GM12875 (cell line): ENCODE measurements at regions not wholly inside any gene's neighbourhood (a gene's known extent, or its start where the extent isn't known, plus 50 kb on each side); places are given as distances from the start of the nearest gene placed in this dataset.

Experiments
- H3K4me3 ChIP-seq: one replicate; pipeline ENCODE4 v1.5.1; 2011; ENCODE audit warnings: low read depth, low read length, control low read depth
- TF ChIP-seq, protein P1 (sequence below): IDR thresholded peaks from 2 replicates; pipeline ENCODE4 v1.5.1; 2011; ENCODE audit warnings: low read depth, mild to moderate bottlenecking, control low read depth, inconsistent platforms, low read length, moderate library complexity, borderline replicate concordance; ENCODE audit not compliant: insufficient read depth

DNA sequence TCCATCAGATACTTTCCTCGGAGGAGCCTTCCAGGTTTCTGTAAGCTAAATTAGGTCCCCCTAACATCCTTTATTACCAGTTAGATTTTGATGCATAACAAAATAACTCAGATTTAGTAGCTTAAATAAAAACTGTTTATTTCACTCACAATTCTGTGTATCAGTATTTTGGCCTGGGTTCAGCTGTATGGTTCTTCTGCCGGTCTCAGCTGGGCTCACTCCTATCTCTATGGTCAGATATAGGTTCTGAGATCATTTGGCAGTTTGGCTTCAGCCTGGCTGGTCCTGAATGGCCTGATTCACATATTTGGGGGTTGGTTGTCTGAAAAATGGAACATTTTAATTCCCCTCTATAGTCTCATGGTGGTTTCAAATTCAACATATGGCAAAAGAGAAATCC, 1125.3 kb downstream of the TBL1XR1 start:
- TF ChIP-seq, protein P1, sequence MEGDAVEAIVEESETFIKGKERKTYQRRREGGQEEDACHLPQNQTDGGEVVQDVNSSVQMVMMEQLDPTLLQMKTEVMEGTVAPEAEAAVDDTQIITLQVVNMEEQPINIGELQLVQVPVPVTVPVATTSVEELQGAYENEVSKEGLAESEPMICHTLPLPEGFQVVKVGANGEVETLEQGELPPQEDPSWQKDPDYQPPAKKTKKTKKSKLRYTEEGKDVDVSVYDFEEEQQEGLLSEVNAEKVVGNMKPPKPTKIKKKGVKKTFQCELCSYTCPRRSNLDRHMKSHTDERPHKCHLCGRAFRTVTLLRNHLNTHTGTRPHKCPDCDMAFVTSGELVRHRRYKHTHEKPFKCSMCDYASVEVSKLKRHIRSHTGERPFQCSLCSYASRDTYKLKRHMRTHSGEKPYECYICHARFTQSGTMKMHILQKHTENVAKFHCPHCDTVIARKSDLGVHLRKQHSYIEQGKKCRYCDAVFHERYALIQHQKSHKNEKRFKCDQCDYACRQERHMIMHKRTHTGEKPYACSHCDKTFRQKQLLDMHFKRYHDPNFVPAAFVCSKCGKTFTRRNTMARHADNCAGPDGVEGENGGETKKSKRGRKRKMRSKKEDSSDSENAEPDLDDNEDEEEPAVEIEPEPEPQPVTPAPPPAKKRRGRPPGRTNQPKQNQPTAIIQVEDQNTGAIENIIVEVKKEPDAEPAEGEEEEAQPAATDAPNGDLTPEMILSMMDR: no peak
- no peak overlapping the region for H3K4me3 ChIP-seq

DNA sequence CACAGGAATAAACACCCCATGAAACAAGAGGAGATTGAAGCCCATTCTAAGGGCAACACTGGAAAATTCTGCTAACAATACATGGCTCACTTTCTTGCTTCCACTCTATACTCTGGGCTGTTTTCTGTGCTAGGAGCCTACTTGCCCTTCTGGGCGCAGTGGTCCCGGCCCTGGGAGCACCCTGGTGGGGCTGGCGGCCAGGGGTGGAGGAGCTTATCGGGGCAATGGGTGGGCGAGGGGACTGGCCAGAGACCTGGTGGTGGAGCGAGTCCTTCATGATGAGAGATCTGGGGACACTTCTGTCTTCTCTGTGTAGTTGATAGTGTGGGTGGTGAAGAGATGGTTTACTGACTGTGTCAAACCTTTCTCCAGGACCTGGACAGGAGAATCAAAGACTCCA, 1128.5 kb downstream of the TBL1XR1 start:
- TF ChIP-seq, protein P1: no peak

GRCh38 chr3:176058856-176059255, 1138.4 kb downstream of the TBL1XR1 start:
- no peak overlapping the region for H3K4me3 ChIP-seq
- TF ChIP-seq, protein P1: no peak

More for the DNA sequence above, 1128.5 kb downstream of the TBL1XR1 start:
- no peak overlapping the region for H3K4me3 ChIP-seq

- TF ChIP-seq, protein P1: no peak
- no peak overlapping the region for H3K4me3 ChIP-seq
Observed at GRCh38 chr3:176055836-176056235, 1141.4 kb downstream of the TBL1XR1 start.

DNA sequence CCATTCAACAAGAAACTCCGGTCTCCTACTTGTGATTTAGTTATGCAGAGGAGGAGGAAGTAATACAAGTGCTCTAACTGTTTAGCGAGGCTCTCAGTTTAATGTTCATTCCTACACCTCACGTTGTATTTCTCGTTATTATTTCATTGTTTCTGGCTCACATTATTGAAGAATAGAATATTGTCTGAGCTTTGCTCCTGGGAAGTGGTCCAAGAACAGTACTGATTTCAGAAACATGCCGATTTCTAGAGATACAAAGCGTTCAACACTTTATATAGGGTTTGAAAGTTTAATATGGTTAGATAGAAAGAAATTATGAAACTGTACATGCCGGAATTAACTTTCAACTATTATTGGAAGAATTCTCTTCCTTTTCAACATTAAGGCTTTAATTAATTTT, 1145.5 kb downstream of the TBL1XR1 start:
- no peak overlapping the region for H3K4me3 ChIP-seq
- TF ChIP-seq, protein P1: no peak

DNA sequence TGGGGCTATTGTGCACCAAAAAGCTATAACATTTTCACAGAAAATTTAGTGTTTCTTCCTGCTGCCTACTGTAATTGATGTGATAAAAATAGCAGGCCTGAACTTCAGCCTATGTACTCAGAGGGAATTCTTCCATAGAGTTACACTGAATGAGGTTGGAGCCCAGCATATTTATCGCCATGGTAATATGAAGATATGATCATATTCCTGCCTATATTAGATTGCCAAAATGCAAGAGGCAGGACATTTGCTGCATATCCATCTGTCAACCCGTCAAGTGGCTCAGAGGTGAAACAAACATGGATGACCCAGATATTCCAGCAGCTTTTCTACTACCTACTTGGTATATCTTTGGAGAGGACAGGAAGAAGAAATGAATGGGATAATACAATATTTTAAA, 1150.6 kb downstream of the TBL1XR1 start:
- TF ChIP-seq, protein P1: no peak
- no peak overlapping the region for H3K4me3 ChIP-seq

- TF ChIP-seq, protein P1: no peak
- H3K4me3 ChIP-seq: no peak overlapping the region
Observed at GRCh38 chr3:176041812-176042211, 1155.5 kb downstream of the TBL1XR1 start.
